ENCODE measurements at regions not wholly inside any gene's neighbourhood (a gene's known extent, or its start where the extent isn't known, plus 50 kb on each side); places are given as distances from the start of the nearest gene placed in this dataset.

DNA sequence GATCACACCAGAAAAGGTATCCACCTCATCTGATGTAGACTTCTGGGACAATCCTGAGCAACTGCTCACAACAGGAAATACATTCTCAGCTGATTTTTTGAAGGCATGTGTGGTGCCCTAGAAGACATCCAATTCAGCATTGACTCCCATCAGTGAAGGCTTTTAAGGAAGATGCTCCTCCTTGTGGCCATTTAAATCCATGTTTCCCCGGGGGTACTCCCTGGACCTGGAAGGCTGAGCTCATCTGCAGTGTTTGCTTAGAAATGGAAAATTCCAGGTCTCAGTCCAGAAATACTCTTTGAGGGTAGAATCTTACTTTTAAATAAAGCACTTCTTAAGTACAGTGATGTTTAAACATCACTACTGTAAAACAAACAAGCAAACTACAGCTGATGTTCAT is 195.5 kb upstream of the PDE10A start:
- FAIRE-seq (no peak), DNase-seq (ENCODE audit: low read depth, low spot score) (no peak)
- CTCF ChIA-PET = interaction anchor here (0.7 to 2.8 kb wide), 6 partner anchors 9 to 421 kb away, joined by 3 to 24 read pairs (median 4); no protein-coding TSS in a partner anchor
- dilution Hi-C loops (cut with MboI; ENCODE audit: extremely low pct_ligation_motif_present, low sequenced_read_pairs) (no loop called here), intact Hi-C loops (cut with micrococcal nuclease) (no loop called here)
- Histone ChIP-seq H3K27me3 (ENCODE audit: control insufficient read depth in 2 of 2, insufficient read depth in 2 of 2, low read length in 2 of 2) (peaks cover 5 to 10% of the 10 kb centered on the region in 2 experiments), H4K20me1 (replicated peaks; ENCODE audit: control insufficient read depth, extremely low read depth, insufficient read depth, low read length) (no peaks in the 10 kb centered on the region), H2AFZ (ENCODE audit: low read depth, low read length) (no peak overlapping the region), H3K79me2 (ENCODE audit: control insufficient read depth, insufficient read depth, low read length) (no peaks in the 10 kb centered on the region), H3K4me3 (replicated peaks in 1 of 3; ENCODE audit: insufficient read depth in 1 of 3, low read depth in 1 of 3, low read length in 3 of 3) (no peak overlapping the region), H3K4me2 (ENCODE audit: insufficient read depth, low read length) (no peak overlapping the region), H3K27ac (ENCODE audit: insufficient read depth, low read depth, low read length) (no peak overlapping the region), H3K4me1 (ENCODE audit: control insufficient read depth, extremely low read depth, insufficient read depth, low read length) (no peaks in the 10 kb centered on the region), H3K36me3 (ENCODE audit: control insufficient read depth in 2 of 2, extremely low read depth in 1 of 2, insufficient read depth in 2 of 2, low read length in 2 of 2) (no peaks in the 10 kb centered on the region), H3K9me3 (replicated peaks; ENCODE audit: control insufficient read depth, insufficient read depth, low read length) (no peaks in the 10 kb centered on the region), H3K9ac (replicated peaks; ENCODE audit: extremely low read depth, insufficient read depth, low read length) (no peak overlapping the region), H3K9me1 (replicated peaks; ENCODE audit: control insufficient read depth, extremely low read depth, insufficient read depth, low read length) (no peaks in the 10 kb centered on the region)
- no TSS peak for BruUV-seq (replicated peaks)
- no peak for TF ChIP-seq GATA2 (IDR thresholded peaks at IDR 0.05; ENCODE audit: insufficient read depth, insufficient read length, low read depth, low read length)
- TF ChIP-seq, protein P1, sequence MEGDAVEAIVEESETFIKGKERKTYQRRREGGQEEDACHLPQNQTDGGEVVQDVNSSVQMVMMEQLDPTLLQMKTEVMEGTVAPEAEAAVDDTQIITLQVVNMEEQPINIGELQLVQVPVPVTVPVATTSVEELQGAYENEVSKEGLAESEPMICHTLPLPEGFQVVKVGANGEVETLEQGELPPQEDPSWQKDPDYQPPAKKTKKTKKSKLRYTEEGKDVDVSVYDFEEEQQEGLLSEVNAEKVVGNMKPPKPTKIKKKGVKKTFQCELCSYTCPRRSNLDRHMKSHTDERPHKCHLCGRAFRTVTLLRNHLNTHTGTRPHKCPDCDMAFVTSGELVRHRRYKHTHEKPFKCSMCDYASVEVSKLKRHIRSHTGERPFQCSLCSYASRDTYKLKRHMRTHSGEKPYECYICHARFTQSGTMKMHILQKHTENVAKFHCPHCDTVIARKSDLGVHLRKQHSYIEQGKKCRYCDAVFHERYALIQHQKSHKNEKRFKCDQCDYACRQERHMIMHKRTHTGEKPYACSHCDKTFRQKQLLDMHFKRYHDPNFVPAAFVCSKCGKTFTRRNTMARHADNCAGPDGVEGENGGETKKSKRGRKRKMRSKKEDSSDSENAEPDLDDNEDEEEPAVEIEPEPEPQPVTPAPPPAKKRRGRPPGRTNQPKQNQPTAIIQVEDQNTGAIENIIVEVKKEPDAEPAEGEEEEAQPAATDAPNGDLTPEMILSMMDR (IDR thresholded peaks at IDR 0.05; ENCODE audit: extremely low read depth in 1 of 2, insufficient read depth in 1 of 2, low read depth in 1 of 2, low read length in 2 of 2) = peak in 1 of 2 donors; percentile 6
- TF ChIP-seq POLR2A (IDR thresholded peaks at IDR 0.05; ENCODE audit: low read depth, low read length) = no peak
- no peak for TF ChIP-seq POLR2AphosphoS5 (IDR thresholded peaks at IDR 0.05; ENCODE audit: insufficient read depth, low read depth, low read length)
- TF ChIP-seq JUN (IDR thresholded peaks at IDR 0.05; ENCODE audit: borderline replicate concordance, insufficient read depth, insufficient read length, low read depth) = no peak
- POLR2A ChIA-PET = no interaction called here

- DNase-seq (ENCODE audit: low read depth, low spot score) = no peak
- Histone ChIP-seq H3K27ac (ENCODE audit: insufficient read depth, low read depth, low read length) (no peak overlapping the region), H3K27me3 (ENCODE audit: control insufficient read depth in 2 of 2, insufficient read depth in 2 of 2, low read length in 2 of 2) (peaks cover 10 to 23% of the 10 kb centered on the region in 2 experiments), H3K79me2 (ENCODE audit: control insufficient read depth, insufficient read depth, low read length) (no peaks in the 10 kb centered on the region), H3K9me1 (replicated peaks; ENCODE audit: control insufficient read depth, extremely low read depth, insufficient read depth, low read length) (no peaks in the 10 kb centered on the region), H3K4me2 (ENCODE audit: insufficient read depth, low read length) (no peak overlapping the region), H3K9me3 (replicated peaks; ENCODE audit: control insufficient read depth, insufficient read depth, low read length) (no peaks in the 10 kb centered on the region), H3K4me3 (replicated peaks in 1 of 3; ENCODE audit: insufficient read depth in 1 of 3, low read depth in 1 of 3, low read length in 3 of 3) (no peak overlapping the region), H4K20me1 (replicated peaks; ENCODE audit: control insufficient read depth, extremely low read depth, insufficient read depth, low read length) (no peaks in the 10 kb centered on the region), H3K36me3 (ENCODE audit: control insufficient read depth in 2 of 2, extremely low read depth in 1 of 2, insufficient read depth in 2 of 2, low read length in 2 of 2) (no peaks in the 10 kb centered on the region), H3K4me1 (ENCODE audit: control insufficient read depth, extremely low read depth, insufficient read depth, low read length) (no peaks in the 10 kb centered on the region), H2AFZ (ENCODE audit: low read depth, low read length) (no peak overlapping the region), H3K9ac (replicated peaks; ENCODE audit: extremely low read depth, insufficient read depth, low read length) (no peak overlapping the region)
- BruUV-seq (replicated peaks) = no TSS peak
- POLR2A ChIA-PET = no interaction called here
- TF ChIP-seq JUN (IDR thresholded peaks at IDR 0.05; ENCODE audit: borderline replicate concordance, insufficient read depth, insufficient read length, low read depth) (no peak), EZH2 (IDR thresholded peaks at IDR 0.05; ENCODE audit: borderline replicate concordance, low read depth, low read length, severe bottlenecking) (no peak), FOS (IDR thresholded peaks at IDR 0.05; ENCODE audit: borderline replicate concordance, insufficient read depth, low read length) (no peak), POLR2AphosphoS5 (IDR thresholded peaks at IDR 0.05; ENCODE audit: insufficient read depth, low read depth, low read length) (no peak), MAX (IDR thresholded peaks at IDR 0.05; ENCODE audit: insufficient read depth, insufficient read length) (no peak), GATA2 (IDR thresholded peaks at IDR 0.05; ENCODE audit: insufficient read depth, insufficient read length, low read depth, low read length) (no peak), MYC (IDR thresholded peaks at IDR 0.05; ENCODE audit: low read depth, low read length) (no peak), POLR2A (IDR thresholded peaks at IDR 0.05; ENCODE audit: low read depth, low read length) (no peak)
- TF ChIP-seq, protein P1 (IDR thresholded peaks at IDR 0.05; ENCODE audit: extremely low read depth in 1 of 2, insufficient read depth in 1 of 2, low read depth in 1 of 2, low read length in 2 of 2) = no peak
- CTCF ChIA-PET = interaction anchor here (1.0 kb wide), 1 partner anchor 126 kb away, joined by 3 read pairs; no protein-coding TSS in a partner anchor
- intact Hi-C loops (cut with micrococcal nuclease) = no loop called here
- FAIRE-seq = no peak
- dilution Hi-C loops (cut with MboI; ENCODE audit: extremely low pct_ligation_motif_present, low sequenced_read_pairs) = no loop called here
These were observed 192.8 kb upstream of the PDE10A start for GRCh38 chr6:165855856-165856255.

All from endothelial cell of umbilical vein (primary cell).